ENCODE measurements at regions not wholly inside any gene's neighbourhood (a gene's known extent, or its start where the extent isn't known, plus 50 kb on each side); places are given as distances from the start of the nearest gene placed in this dataset.

- no peaks in the 10 kb centered on the region for H3K9me3 ChIP-seq (ENCODE audit: low read length)
- H3K79me2 ChIP-seq (ENCODE audit: low read length), result no peaks in the 10 kb centered on the region
- no peak overlapping the region for H3K9ac ChIP-seq (ENCODE audit: low read length)
- H4K20me1 ChIP-seq (ENCODE audit: low read length), result no peaks in the 10 kb centered on the region
- BruUV-seq (replicated peaks), result no TSS peak
- H3K27me3 ChIP-seq (ENCODE audit: low read length), result no peaks in the 10 kb centered on the region
- no peaks in the 10 kb centered on the region for H3F3A ChIP-seq (ENCODE audit: low read length, unreplicated experiment)
- no peaks in the 10 kb centered on the region for H3K9me2 ChIP-seq (replicated peaks; ENCODE audit: low read length)
- H3K36me3 ChIP-seq (ENCODE audit: low read depth, low read length), result no peaks in the 10 kb centered on the region
- ChIA-PET CTCF (no interaction called here), POLR2A (ENCODE audit: unreplicated experiment) (no interaction called here)
- ATAC-seq (no peak), DNase-seq (no peak)
- TF ChIP-seq EZH2 (IDR thresholded peaks at IDR 0.05; ENCODE audit: low read length, unreplicated experiment) (no peak), CTCF (conservative IDR thresholded peaks at IDR 0.05; ENCODE audit: low read depth, low read length) (no peak), EZH2phosphoT487 (IDR thresholded peaks at IDR 0.05; ENCODE audit: borderline replicate concordance, low read length) (no peak)
- H3K27ac ChIP-seq (ENCODE audit: low read length), result no peak overlapping the region
- H2AFZ ChIP-seq (ENCODE audit: low read length), result no peak overlapping the region
- no peaks in the 10 kb centered on the region for H3K4me1 ChIP-seq (ENCODE audit: insufficient read depth, low read length)
- H3K4me2 ChIP-seq (ENCODE audit: low read length), result no peak overlapping the region
- intact Hi-C loops (cut with micrococcal nuclease), result no loop called here
- no peak overlapping the region for H3K4me3 ChIP-seq (ENCODE audit: low read length)
Observed at GRCh38 chr12:58773986-58774385, 146.3 kb downstream of the LRIG3 start.

- H3K4me1 ChIP-seq (ENCODE audit: insufficient read depth, low read length), result no peaks in the 10 kb centered on the region
- no peaks in the 10 kb centered on the region for H3K9me3 ChIP-seq (ENCODE audit: low read length)
- H3K27ac ChIP-seq (ENCODE audit: low read length), result no peak overlapping the region
- TF ChIP-seq CTCF (conservative IDR thresholded peaks at IDR 0.05; ENCODE audit: low read depth, low read length), result no peak
- no peak for TF ChIP-seq EZH2phosphoT487 (IDR thresholded peaks at IDR 0.05; ENCODE audit: borderline replicate concordance, low read length)
- TF ChIP-seq EZH2 (IDR thresholded peaks at IDR 0.05; ENCODE audit: low read length, unreplicated experiment), result no peak
- DNase-seq (no peak), ATAC-seq (no peak)
- no peak overlapping the region for H2AFZ ChIP-seq (ENCODE audit: low read length)
- no TSS peak for BruUV-seq (replicated peaks)
- no peaks in the 10 kb centered on the region for H3F3A ChIP-seq (ENCODE audit: low read length, unreplicated experiment)
- ChIA-PET POLR2A (ENCODE audit: unreplicated experiment) (no interaction called here), CTCF (no interaction called here)
- H3K79me2 ChIP-seq (ENCODE audit: low read length), result no peaks in the 10 kb centered on the region
- H3K4me2 ChIP-seq (ENCODE audit: low read length), result no peak overlapping the region
- H3K9me2 ChIP-seq (replicated peaks; ENCODE audit: low read length), result no peaks in the 10 kb centered on the region
- no peaks in the 10 kb centered on the region for H4K20me1 ChIP-seq (ENCODE audit: low read length)
- H3K27me3 ChIP-seq (ENCODE audit: low read length), result no peaks in the 10 kb centered on the region
- H3K9ac ChIP-seq (ENCODE audit: low read length), result no peak overlapping the region
- no peaks in the 10 kb centered on the region for H3K36me3 ChIP-seq (ENCODE audit: low read depth, low read length)
- intact Hi-C loops (cut with micrococcal nuclease), result no loop called here
- no peak overlapping the region for H3K4me3 ChIP-seq (ENCODE audit: low read length)
Observed at GRCh38 chr12:58774731-58775130, 145.6 kb downstream of the LRIG3 start.

GRCh38 chr12:58775396-58775795 lies 144.9 kb downstream of the LRIG3 start:
- intact Hi-C loops (cut with micrococcal nuclease), result no loop called here

More at GRCh38 chr12:58775396-58775795, 144.9 kb downstream of the LRIG3 start:
- no peaks in the 10 kb centered on the region for H3F3A ChIP-seq (ENCODE audit: low read length, unreplicated experiment)
- no peak overlapping the region for H2AFZ ChIP-seq (ENCODE audit: low read length)
- DNase-seq, result no peak
- no peaks in the 10 kb centered on the region for H3K79me2 ChIP-seq (ENCODE audit: low read length)
- no peaks in the 10 kb centered on the region for H3K36me3 ChIP-seq (ENCODE audit: low read depth, low read length)
- H3K9me3 ChIP-seq (ENCODE audit: low read length), result no peaks in the 10 kb centered on the region
- H3K4me1 ChIP-seq (ENCODE audit: insufficient read depth, low read length), result no peaks in the 10 kb centered on the region
- no peak for TF ChIP-seq CTCF (conservative IDR thresholded peaks at IDR 0.05; ENCODE audit: low read depth, low read length)
- no peak for TF ChIP-seq EZH2phosphoT487 (IDR thresholded peaks at IDR 0.05; ENCODE audit: borderline replicate concordance, low read length)
- TF ChIP-seq EZH2 (IDR thresholded peaks at IDR 0.05; ENCODE audit: low read length, unreplicated experiment), result no peak
- H3K4me3 ChIP-seq (ENCODE audit: low read length), result no peak overlapping the region
- no peak overlapping the region for H3K9ac ChIP-seq (ENCODE audit: low read length)
- H3K4me2 ChIP-seq (ENCODE audit: low read length), result no peak overlapping the region
- no peaks in the 10 kb centered on the region for H3K9me2 ChIP-seq (replicated peaks; ENCODE audit: low read length)
- H3K27ac ChIP-seq (ENCODE audit: low read length), result no peak overlapping the region
- no peaks in the 10 kb centered on the region for H4K20me1 ChIP-seq (ENCODE audit: low read length)
- no TSS peak for BruUV-seq (replicated peaks)
- no peak for ATAC-seq
- ChIA-PET CTCF (no interaction called here), POLR2A (ENCODE audit: unreplicated experiment) (no interaction called here)
- no peaks in the 10 kb centered on the region for H3K27me3 ChIP-seq (ENCODE audit: low read length)
